Right kidney (tissue), 1 donor: ENCODE measurements at regions not wholly inside any gene's neighbourhood (a gene's known extent, or its start where the extent isn't known, plus 50 kb on each side); places are given as distances from the start of the nearest gene placed in this dataset.
"Not testable (repeated sequence)": the region's sequence is repeated elsewhere in the genome, so short reads cannot be mapped to it uniquely, and the experiment has no call there.

Experiments
- DNase-seq: peaks from one replicate; pipeline ENCODE4 v3.0.0-alpha.2; 2016

GRCh38 chr1:222950892-222951291 lies 136.1 kb downstream of the DISP1 start:
- DNase-seq: no peak

DNA sequence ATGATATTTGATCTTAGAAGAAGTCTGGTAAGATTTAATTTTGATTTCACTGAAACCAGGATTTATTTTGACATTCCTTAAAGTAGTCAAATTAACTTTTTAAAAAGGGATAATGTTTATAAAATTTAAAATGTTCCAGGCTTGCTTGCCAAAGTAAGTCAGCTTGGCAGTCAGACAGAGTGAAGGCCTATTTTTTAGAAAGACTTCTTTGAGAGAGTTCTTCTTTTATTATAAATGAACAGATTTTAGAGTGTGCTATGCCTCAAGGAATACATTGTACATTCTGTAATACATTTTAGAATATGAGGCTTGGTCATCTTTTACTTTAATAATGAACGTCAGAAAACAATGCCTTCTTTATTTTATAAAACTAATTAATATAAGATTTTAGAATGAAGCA lies 138.7 kb downstream of the DISP1 start:
- DNase-seq: no peak

- no peak for DNase-seq
Observed at GRCh38 chr1:222955964-222956363, 141.1 kb downstream of the DISP1 start.

DNA sequence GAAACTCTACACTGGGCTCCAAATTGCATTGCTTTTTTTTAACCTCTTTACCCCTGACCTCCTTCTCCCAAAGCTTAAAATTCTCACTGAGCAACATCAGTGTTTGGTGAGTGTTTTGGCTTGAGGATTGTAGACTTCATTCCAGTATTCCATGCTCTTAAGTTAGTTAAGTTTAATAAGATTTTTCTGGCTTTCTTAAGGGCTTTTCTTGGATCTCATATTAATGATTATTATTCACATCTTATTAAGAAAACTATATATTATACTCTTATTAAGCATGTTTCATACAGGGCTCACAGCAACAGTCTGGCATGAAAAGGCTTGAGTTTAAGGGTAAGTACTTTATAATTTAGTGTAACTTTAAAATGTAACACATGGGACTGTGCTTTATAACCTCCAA lies 141.8 kb downstream of the DISP1 start:
- DNase-seq: no peak

DNA sequence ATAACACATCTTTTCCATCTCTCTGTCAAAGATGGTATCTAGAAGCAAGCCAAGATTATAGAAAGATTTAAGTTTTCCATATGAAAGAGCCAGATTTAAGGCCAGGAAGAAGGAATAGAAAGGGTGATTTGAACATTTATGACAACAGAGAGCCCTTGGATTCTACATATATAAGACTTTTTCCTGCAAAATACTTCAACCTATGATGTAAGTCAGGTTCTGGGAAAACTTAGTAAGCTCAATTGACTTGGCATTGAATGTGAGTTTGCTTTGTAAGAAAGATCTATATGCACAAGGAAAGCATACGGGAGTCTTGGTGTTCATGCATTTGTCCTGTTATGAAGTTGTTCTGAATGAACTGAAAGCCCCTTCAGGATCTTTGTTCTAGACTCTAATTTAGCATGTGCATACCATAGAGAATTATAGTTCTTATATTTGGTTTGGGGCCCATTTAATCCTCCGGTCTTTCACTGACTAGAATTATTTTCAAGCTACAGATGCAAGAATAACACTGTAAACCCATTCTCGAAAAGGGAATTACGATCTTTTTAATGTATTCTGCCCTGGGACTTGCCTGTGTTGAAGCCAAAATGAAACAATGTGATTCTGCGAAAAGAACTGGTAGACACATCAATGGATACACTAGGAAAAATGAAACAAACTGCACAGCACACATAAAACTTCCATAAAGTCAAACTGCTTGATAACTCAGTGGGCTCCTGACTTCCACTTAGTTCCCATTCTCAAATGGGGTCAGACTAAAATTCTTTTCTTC lies 152.8 kb downstream of the DISP1 start:
- no peak for DNase-seq

DNA sequence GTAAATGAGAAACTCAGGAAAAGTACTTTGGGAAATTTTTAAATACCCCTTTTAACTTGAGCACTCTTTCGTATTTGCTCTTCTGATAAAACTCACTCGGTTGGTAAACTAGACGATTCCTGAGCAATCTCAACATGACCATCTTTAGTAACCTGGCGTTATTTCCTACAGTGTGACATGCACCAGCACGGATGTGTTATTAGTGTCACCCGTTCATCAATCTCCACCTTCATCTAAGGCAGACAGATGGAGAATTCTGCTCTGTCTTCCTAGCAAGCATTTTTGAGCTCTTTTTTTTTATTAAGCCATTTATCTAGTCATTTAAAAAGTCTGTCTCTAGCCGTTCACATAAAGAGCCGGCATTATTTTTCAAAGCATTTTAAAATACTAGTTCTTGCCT lies 155.2 kb downstream of the DISP1 start:
- DNase-seq: no peak

DNA sequence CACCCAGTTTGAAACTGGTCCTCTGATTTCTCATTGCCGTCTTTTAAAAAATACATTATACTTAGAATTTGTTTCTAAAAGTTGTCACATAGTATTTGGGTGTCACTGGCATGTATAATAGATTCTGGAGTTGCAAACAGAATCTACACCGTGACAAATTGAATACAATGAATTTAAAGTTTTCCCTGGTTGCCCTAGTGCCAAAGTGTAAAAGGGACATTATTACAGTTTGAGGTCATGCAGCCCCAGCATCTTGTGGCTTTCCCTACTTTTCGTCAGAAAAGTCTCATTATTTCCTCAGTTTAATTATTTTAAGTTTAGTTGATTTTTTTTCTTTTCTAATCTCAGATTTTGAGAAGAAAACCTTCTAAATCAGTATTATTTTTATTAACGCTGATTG lies 155.9 kb downstream of the DISP1 start:
- DNase-seq: no peak

DNA sequence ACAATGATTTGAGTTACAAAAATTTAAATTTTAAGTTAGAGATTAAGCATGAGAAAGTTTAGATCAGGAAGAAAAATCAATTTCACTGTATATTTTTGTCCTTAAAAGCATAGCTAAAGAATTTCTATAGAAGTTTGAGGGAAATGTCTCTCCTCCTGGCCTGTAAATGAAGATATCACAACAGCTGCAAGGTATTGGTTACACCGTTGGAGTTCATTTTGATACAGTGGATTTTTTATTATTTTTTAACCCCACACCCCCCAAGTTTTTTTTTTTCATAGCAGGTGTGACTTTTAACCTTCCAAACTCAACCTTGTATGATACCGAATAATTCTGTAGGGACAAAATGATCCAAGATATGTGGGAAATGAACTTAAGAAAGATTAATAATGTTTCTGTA lies 156.3 kb downstream of the DISP1 start:
- no peak for DNase-seq

- no peak for DNase-seq
Observed at GRCh38 chr1:222973561-222973960, 158.7 kb downstream of the DISP1 start.

GRCh38 chr1:222974496-222974895 lies 159.7 kb downstream of the DISP1 start:
- no peak for DNase-seq

DNA sequence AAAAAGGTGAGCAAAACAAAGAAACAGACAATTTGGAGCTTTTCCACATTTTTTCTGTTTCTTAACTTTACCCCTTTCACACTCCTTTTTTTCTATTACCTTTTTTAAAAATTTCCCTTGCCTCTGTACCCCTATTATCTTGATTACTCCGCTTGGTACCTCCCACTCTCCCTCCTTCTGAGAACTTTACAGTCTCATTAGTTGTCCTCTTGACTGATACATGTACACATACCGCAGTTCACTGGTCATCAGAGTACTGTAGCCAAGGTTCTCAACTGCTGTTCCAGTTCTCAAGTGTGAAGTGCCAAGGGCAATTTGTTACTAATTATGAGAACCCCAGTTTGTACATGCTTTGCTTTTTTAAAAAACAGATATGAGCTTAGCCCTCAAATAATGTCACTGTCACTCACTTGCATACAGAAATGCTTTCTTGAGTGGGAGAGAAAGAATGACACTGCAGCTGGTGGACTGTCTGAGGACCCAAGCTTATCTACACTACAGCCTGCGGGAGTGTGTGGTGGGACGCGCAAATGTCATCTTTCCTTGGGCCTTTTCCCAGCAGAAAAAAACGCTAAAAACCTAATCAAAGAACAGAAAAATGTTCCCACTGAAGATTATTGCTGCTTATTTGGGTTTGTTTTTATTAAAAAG lies 160.8 kb downstream of the DISP1 start:
- no peak for DNase-seq

DNA sequence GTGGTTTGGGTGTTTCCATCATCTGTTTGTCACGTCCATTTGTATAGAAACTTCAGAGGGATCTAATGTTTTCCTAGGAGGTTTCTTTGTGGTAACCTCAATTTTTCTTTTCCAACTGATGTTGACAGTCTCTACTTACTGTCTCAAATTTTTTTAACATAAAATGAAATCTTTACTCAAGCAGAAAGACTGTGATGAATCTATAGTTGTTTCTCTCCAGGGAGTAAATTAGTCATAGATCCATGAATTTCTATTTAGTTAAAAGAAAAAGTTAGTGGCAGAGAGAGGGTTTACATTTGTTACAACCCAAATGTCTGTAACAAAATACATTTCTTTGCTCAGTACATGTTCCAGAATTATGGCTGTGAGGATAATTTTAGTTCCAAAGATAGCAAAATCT lies 161.6 kb downstream of the DISP1 start:
- no peak for DNase-seq

DNA sequence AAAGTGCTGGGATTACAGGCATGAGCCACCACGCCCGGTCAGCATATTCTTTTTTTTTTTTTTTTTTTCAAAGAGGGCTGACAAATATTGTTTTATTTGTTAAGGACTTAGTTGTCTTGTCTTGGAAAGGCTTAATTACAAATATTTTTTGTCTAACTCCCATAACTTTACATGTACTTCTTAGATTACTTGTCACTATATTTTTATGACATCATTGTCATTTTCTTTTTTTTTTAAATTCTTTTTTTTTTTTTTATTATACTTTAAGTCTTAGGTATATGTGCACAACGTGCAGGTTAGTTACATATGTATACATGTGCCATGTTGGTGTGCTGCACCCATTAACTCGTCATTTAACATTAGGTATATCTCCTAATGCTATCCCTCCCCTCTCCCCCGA lies 162.5 kb downstream of the DISP1 start:
- not testable (repeated sequence) for DNase-seq

DNA sequence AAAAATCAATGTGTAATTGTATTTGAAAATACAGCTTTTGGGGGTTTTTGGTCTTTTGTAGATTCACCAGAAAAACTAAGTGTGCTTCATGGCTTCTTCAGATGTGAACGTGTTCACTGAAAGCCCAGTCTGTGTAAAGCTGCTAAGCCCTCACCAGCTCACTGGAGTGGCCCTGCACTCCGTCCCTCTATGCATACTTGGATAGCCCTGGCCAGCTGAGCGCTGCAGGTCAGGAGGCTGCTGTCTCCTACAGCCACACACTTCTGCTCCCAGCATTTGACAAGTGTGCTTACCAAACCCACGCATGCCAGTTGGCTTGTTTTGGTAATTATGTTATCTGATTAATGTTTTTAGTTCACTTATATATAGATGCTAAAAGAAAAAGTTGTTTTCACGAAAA lies 163.5 kb downstream of the TLR5 start:
- DNase-seq: no peak

- no peak for DNase-seq
Observed at GRCh38 chr1:222987674-222988076, 155.4 kb downstream of the TLR5 start.

DNA sequence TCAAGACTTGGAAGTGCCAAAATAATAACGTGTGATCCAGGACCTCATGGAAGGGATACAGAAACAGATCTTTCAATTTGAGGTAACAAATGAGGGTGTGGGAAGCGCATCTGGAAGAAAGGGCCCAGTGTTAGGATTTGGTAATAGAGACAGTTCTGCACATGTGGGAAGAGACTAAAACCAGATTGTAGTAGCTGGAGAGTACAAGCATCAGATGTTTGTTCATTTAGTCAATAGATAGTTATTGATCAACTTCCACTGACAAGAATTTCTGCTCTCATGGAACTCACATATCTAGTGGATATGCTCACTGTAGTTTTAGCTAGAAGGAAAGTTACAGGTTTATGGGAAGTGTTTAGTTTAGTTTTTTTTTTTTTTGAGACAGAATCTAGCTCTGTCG lies 153.6 kb downstream of the TLR5 start:
- DNase-seq: no peak

DNA sequence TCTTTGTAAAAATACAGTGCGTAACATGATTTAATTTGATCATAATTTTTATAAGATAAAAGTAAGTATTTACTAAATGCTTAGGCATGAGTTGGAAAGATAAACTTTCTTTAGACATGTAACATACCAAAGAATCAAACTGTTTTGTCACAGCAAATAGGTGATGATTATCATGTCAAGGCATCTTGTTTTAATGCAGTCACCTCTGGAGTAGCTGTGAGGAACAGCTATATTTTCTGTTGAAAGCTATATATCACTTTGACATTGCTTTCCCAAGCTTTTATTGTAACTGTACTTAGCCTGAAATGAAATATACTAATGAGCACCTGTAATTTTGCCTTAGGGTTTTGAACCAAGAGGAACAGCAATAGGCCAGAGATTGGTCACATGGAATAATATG lies 151.9 kb downstream of the TLR5 start:
- no peak for DNase-seq

- no peak for DNase-seq
Observed at GRCh38 chr1:222991908-222992307, 151.1 kb downstream of the TLR5 start.

- no peak for DNase-seq
Observed at GRCh38 chr1:222994511-222995235, 148.4 kb downstream of the TLR5 start.

DNA sequence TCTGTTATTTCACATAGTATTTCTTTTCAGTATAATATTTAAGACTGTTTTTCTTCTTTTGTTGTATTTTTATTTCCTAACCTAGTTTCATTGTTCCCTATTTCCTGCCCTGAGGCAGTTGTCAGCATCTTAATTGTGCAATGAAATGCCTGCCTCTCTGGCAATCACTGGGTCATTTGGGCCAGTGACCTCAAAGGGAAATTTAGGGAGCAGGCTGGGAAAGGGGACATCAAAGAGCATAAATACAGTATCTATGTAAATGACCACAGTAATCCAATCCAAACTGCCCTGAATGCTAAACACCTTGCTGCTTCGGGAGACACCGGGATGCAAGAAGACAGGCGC lies 147.8 kb downstream of the TLR5 start:
- no peak for DNase-seq

DNA sequence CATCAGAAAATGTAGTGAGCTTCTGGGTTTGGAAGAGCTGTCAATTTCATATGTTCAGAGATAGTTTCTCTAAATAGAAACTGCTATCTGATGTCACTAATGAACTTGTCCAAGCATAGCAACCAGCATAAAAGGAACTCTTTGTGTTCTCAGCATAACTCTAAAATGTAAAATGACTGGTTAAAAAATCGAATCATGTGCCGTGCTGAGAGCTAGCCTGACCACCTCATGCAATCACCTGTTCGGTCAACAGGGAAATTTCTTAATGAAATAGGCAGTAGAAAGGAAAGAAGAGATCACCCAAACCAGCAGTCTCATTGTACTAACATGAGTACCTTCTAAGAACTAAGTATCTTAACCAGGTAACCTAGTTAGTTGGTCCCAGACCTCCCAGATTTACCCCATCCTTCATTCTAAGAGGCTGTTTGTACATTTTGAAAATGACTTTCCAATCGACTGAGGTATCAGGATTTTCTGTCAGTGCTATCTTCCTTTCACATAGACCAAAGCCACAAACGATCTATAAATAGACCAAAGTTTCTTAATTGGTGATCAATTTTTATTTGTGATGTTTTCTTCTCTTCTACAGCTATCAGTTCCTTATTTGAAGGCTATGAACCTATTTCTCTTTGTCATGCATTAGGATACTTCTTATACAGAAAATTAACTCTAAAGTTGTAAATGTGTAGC lies 147.3 kb downstream of the TLR5 start:
- DNase-seq: no peak

DNA sequence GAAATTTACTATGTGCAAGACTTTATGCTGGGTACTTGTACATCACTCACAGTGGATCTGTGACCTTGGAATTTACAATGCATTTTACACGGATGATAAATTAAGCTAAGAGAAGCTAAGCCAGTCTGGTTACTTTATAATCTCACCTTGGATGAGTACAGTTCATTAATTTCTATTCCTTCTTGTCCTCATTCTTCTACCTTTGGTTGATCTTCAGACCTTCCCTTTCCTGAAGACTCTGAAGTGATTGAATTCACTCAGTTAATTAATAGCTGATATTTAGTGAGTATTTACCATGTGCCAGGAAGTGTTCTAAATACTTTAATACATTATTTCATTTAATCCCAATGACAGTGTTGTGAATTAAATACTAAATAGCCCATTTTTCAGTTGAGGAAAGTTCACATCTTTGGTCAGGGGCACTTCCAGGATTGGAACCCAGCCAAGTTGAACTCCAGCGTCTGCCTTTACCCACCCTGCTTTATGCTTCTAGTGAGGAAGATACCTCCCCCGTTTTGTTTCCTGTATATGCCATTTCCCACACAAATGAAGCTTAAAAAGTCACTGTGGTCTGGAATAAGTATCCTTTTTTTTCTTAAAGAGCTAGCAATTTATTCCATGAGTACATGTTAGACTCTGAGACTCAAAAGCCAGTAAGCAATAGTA lies 146.6 kb downstream of the TLR5 start:
- DNase-seq: no peak

DNA sequence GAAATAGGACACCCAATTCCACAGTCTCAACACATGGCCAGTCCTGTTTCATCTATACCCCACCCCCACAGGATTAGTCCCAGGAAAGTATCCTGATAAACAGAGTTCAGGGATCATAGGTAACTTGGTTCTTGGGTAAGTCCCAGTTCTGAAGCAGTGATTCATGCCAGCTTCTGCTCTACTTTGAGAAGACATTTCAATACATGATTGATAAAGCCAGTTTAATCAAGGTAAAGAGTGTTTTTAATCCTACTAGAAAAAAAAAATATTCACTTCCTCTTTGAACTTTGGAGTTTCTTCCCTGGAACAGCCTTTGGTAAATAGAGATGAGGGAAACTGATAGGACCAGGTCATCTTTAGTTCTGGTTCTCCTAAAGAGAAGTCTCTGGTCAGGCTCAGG lies 142.4 kb downstream of the TLR5 start:
- DNase-seq: no peak
